ENCODE measurements at regions not wholly inside any gene's neighbourhood (a gene's known extent, or its start where the extent isn't known, plus 50 kb on each side); places are given as distances from the start of the nearest gene placed in this dataset.

DNA sequence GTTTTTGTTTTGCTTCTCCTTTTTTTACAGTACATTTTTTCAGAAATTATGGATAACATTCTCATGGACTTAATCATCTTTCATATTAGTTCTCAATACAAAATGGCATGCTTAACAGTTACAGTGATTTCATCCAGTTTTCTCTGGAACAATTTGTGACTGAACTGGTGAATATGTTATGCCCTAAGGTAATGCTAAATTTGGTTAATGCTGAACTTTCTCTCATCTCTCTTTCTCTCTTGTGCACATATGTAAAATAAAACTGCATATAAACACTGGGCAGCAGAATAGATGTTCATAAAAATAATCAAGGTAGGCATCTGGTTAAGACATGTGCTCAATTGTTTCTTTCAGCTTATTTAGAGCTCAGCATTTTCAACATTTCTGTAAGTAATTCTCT lies 196.3 kb upstream of the TMEFF2 start:
- H3K4me3 Mint-ChIP-seq, result no peak overlapping the region
- ATAC-seq (no peak), DNase-seq (ENCODE audit: low spot score) (no peak)
- POLR2A ChIA-PET, result no interaction called here
- H3K27ac Mint-ChIP-seq, result no peak overlapping the region
- TF ChIP-seq SMAD4 (CRISPR knock-in tag; IDR thresholded peaks at IDR 0.05), result no peak
- TF ChIP-seq JAZF1 (CRISPR knock-in tag; IDR thresholded peaks at IDR 0.05), result no peak
- no peak for TF ChIP-seq TCF7 (CRISPR knock-in tag; IDR thresholded peaks at IDR 0.05; ENCODE audit: low read depth)
- no peak for TF ChIP-seq NFE2L1 (CRISPR knock-in tag; IDR thresholded peaks at IDR 0.05)
- no peaks in the 10 kb centered on the region for H3K27me3 Mint-ChIP-seq (ENCODE audit: low read depth)
- peaks cover 16% of the 10 kb centered on the region for H3K9me3 Mint-ChIP-seq
- CTCF ChIA-PET, result no interaction called here
- H3K4me1 Mint-ChIP-seq, result no peaks in the 10 kb centered on the region
- H3K36me3 Mint-ChIP-seq, result peaks cover 6% of the 10 kb centered on the region

- peaks cover 16% of the 10 kb centered on the region for H3K9me3 Mint-ChIP-seq
- POLR2A ChIA-PET, result no interaction called here
- TF ChIP-seq SP1 (CRISPR knock-in tag; conservative IDR thresholded peaks at IDR 0.05), result no peak
- TF ChIP-seq ATF6 (CRISPR knock-in tag; IDR thresholded peaks at IDR 0.05), result no peak
- TF ChIP-seq CBFB (CRISPR knock-in tag; IDR thresholded peaks at IDR 0.05; ENCODE audit: low read depth), result no peak
- TF ChIP-seq, protein P1, sequence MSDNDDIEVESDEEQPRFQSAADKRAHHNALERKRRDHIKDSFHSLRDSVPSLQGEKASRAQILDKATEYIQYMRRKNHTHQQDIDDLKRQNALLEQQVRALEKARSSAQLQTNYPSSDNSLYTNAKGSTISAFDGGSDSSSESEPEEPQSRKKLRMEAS (CRISPR knock-in tag; IDR thresholded peaks at IDR 0.05), result no peak
- no peak for TF ChIP-seq ZSCAN18 (CRISPR knock-in tag; IDR thresholded peaks at IDR 0.05)
- TF ChIP-seq GRHL2 (CRISPR knock-in tag; IDR thresholded peaks at IDR 0.05; ENCODE audit: insufficient replicate concordance, severe bottlenecking), result no peak
- no peak for TF ChIP-seq ZNF512 (CRISPR knock-in tag; IDR thresholded peaks at IDR 0.05; ENCODE audit: borderline replicate concordance)
- no peak for TF ChIP-seq PREB (CRISPR knock-in tag; IDR thresholded peaks at IDR 0.05; ENCODE audit: borderline replicate concordance)
- no peak for TF ChIP-seq NFE2L1 (CRISPR knock-in tag; IDR thresholded peaks at IDR 0.05)
- TF ChIP-seq PRDM15 (CRISPR knock-in tag; IDR thresholded peaks at IDR 0.05), result no peak
- TF ChIP-seq TP53 (CRISPR knock-in tag; IDR thresholded peaks at IDR 0.05), result no peak
- TF ChIP-seq FOXK1 (CRISPR knock-in tag; IDR thresholded peaks at IDR 0.05), result no peak
- TF ChIP-seq ZNF232 (CRISPR knock-in tag; IDR thresholded peaks at IDR 0.05), result no peak
- no peak for TF ChIP-seq ZNF532 (CRISPR knock-in tag; IDR thresholded peaks at IDR 0.05; ENCODE audit: borderline replicate concordance)
- TF ChIP-seq ATF3 (CRISPR knock-in tag; conservative IDR thresholded peaks at IDR 0.05), result no peak
- TF ChIP-seq ELF4 (CRISPR knock-in tag; IDR thresholded peaks at IDR 0.05; ENCODE audit: low read depth), result no peak
- peaks cover 6% of the 10 kb centered on the region for H3K36me3 Mint-ChIP-seq
- no peaks in the 10 kb centered on the region for H3K27me3 Mint-ChIP-seq (ENCODE audit: low read depth)
- no peak overlapping the region for H3K27ac Mint-ChIP-seq
- no peaks in the 10 kb centered on the region for H3K4me1 Mint-ChIP-seq
- no peak for ATAC-seq
- no peak for DNase-seq (ENCODE audit: low spot score)
- CTCF ChIA-PET, result no interaction called here
- H3K4me3 Mint-ChIP-seq, result no peak overlapping the region
Observed at GRCh38 chr2:192390401-192390800, 195.7 kb upstream of the TMEFF2 start.

Data from WTC11 (cell line).